SK-N-SH treated with all-trans-retinoic acid at 6 μM for 48 hours (cell line): ENCODE measurements at regions not wholly inside any gene's neighbourhood (a gene's known extent, or its start where the extent isn't known, plus 50 kb on each side); places are given as distances from the start of the nearest gene placed in this dataset.

Source experiments
- ATAC-seq: fragments of 200-7000 bp; cut with Tn5 transposase; 3 replicates; pipeline ENCODE4 v1.9.1; 2020; ENCODE audit warnings: mild to moderate bottlenecking, moderate library complexity
- ARNTL ChIP-seq: fragments of 450-650 bp; formaldehyde crosslinking; IDR thresholded peaks from 2 replicates; pipeline ENCODE4 v1.5.0; 2020; ENCODE audit warnings: low read depth, mild to moderate bottlenecking, moderate library complexity, borderline replicate concordance
- CREB5 ChIP-seq: fragments of 250-450 bp; sonication (Bioruptor Pico); IDR thresholded peaks from 2 replicates; pipeline ENCODE4 v1.5.1; 2020; ENCODE audit warnings: low read depth, mild to moderate bottlenecking, moderate library complexity
- CSDC2 ChIP-seq: fragments of 250-450 bp; sonication (Bioruptor Pico); IDR thresholded peaks from 2 replicates; pipeline ENCODE4 v1.5.0; 2020; ENCODE audit warnings: mild to moderate bottlenecking, moderate library complexity
- CSRNP3 ChIP-seq: fragments of 250-450 bp; sonication (Bioruptor Pico); IDR thresholded peaks from 2 replicates; pipeline ENCODE4 v1.5.1; 2021; ENCODE audit warnings: mild to moderate bottlenecking, moderate library complexity
- ESRRG ChIP-seq: fragments of 250-450 bp; sonication (Bioruptor Pico); IDR thresholded peaks from 2 replicates; pipeline ENCODE4 v1.6.1; 2021; ENCODE audit warnings: mild to moderate bottlenecking
- PPARA ChIP-seq: fragments of 250-450 bp; sonication (Bioruptor Pico); IDR thresholded peaks from 2 replicates; pipeline ENCODE4 v1.5.0; 2020; ENCODE audit warnings: mild to moderate bottlenecking, borderline replicate concordance
- RARB ChIP-seq: fragments of 250-450 bp; sonication (Bioruptor Pico); IDR thresholded peaks from 2 replicates; pipeline ENCODE4 v1.8.0; 2021; ENCODE audit warnings: mild to moderate bottlenecking, moderate library complexity
- SNAI2 ChIP-seq: fragments of 250-450 bp; sonication (Bioruptor Pico); IDR thresholded peaks from 2 replicates; pipeline ENCODE4 v1.5.0; 2020; ENCODE audit warnings: mild to moderate bottlenecking, moderate library complexity
- TOX ChIP-seq: fragments of 250-450 bp; sonication (Bioruptor Pico); IDR thresholded peaks from 2 replicates; pipeline ENCODE4 v1.8.0; 2021; ENCODE audit warnings: mild to moderate bottlenecking, moderate library complexity, borderline replicate concordance
- ZC3H10 ChIP-seq: fragments of 250-450 bp; sonication (Bioruptor Pico); IDR thresholded peaks from 2 replicates; pipeline ENCODE4 v1.5.1; 2021; ENCODE audit warnings: mild to moderate bottlenecking, moderate library complexity
- ZFP30 ChIP-seq: fragments of 450-650 bp; formaldehyde crosslinking; IDR thresholded peaks from 2 replicates; pipeline ENCODE4 v1.5.0; 2022; ENCODE audit warnings: mild to moderate bottlenecking, moderate library complexity
- ZNF565 ChIP-seq: fragments of 450-650 bp; formaldehyde crosslinking; conservative IDR thresholded peaks from 2 replicates; pipeline ENCODE4 v1.5.0; 2020; ENCODE audit warnings: low read depth, mild to moderate bottlenecking, moderate library complexity
- ZNF70 ChIP-seq: fragments of 450-650 bp; formaldehyde crosslinking; IDR thresholded peaks from 2 replicates; pipeline ENCODE4 v1.5.0; 2020; ENCODE audit warnings: mild to moderate bottlenecking, moderate library complexity
- TF ChIP-seq, protein P1 (sequence below): fragments of 250-450 bp; sonication (Bioruptor Pico); IDR thresholded peaks from 2 replicates; pipeline ENCODE4 v1.8.0; 2020; ENCODE audit warnings: mild to moderate bottlenecking, moderate library complexity, borderline replicate concordance
- TF ChIP-seq, protein P2 (sequence below): fragments of 250-450 bp; sonication (Bioruptor Pico); IDR thresholded peaks from 2 replicates; pipeline ENCODE4 v1.8.0; 2021; ENCODE audit warnings: low read depth, mild to moderate bottlenecking, moderate library complexity, borderline replicate concordance

GRCh38 chr1:218584418-218585155 lies 239.5 kb downstream of the TGFB2 start:
- no peak for ATAC-seq
- no peak for TF ChIP-seq ZNF70 (CRISPR knock-in tag)
- no peak for TF ChIP-seq ZC3H10 (CRISPR knock-in tag)
- no peak for TF ChIP-seq ZNF565
- TF ChIP-seq SNAI2 (CRISPR knock-in tag) = no peak
- TF ChIP-seq CREB5 (CRISPR knock-in tag) = no peak
- TF ChIP-seq, protein P1, sequence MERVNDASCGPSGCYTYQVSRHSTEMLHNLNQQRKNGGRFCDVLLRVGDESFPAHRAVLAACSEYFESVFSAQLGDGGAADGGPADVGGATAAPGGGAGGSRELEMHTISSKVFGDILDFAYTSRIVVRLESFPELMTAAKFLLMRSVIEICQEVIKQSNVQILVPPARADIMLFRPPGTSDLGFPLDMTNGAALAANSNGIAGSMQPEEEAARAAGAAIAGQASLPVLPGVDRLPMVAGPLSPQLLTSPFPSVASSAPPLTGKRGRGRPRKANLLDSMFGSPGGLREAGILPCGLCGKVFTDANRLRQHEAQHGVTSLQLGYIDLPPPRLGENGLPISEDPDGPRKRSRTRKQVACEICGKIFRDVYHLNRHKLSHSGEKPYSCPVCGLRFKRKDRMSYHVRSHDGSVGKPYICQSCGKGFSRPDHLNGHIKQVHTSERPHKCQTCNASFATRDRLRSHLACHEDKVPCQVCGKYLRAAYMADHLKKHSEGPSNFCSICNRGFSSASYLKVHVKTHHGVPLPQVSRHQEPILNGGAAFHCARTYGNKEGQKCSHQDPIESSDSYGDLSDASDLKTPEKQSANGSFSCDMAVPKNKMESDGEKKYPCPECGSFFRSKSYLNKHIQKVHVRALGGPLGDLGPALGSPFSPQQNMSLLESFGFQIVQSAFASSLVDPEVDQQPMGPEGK (CRISPR knock-in tag) = no peak

DNA sequence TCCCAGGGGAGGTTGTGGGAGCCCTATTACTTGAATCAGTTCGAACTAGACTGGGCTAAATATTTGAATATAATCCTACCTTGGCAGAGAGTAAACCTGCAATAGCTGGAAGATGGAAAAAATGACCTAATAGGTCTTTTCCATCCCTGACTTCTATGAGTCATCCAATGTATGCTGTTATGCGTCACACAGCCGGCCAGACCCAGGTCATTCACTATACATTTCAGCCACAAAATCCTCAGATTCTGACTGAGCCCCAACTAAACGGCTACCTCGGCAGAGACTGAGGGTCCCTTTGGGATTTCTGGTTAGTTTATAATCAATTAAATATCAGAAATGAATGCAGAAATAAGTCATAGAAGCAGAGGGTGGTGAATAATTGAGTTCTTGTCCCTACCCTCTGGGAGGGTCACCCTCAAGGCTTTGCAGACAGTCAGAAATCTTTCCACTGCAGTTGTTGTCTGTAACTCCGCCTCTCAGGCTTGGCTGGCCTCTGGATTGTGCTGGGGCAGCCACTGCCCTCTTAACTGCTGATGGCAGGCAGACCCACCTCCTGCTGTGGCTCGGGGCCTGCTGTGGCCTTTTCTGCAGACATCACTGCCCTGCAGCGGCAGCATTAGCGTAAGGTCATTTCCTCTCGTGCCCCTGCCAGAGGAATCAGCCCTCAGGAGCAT lies 240.5 kb downstream of the TGFB2 start:
- peak; percentile 95 for ATAC-seq
- TF ChIP-seq RARB (CRISPR knock-in tag) (no peak), PPARA (CRISPR knock-in tag) (no peak), ZC3H10 (CRISPR knock-in tag) (0 out of 2 replicates have a peak, but pooled peaks have one; percentile 4), SNAI2 (CRISPR knock-in tag) (no peak)

- TF ChIP-seq, protein P2, sequence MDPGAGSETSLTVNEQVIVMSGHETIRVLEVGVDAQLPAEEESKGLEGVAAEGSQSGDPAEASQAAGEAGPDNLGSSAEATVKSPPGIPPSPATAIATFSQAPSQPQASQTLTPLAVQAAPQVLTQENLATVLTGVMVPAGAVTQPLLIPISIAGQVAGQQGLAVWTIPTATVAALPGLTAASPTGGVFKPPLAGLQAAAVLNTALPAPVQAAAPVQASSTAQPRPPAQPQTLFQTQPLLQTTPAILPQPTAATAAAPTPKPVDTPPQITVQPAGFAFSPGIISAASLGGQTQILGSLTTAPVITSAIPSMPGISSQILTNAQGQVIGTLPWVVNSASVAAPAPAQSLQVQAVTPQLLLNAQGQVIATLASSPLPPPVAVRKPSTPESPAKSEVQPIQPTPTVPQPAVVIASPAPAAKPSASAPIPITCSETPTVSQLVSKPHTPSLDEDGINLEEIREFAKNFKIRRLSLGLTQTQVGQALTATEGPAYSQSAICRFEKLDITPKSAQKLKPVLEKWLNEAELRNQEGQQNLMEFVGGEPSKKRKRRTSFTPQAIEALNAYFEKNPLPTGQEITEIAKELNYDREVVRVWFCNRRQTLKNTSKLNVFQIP (CRISPR knock-in tag) = no peak
- TF ChIP-seq ZFP30 (CRISPR knock-in tag) (no peak), ESRRG (no peak), RARB (CRISPR knock-in tag) (no peak), ZNF70 (CRISPR knock-in tag) (no peak), ZC3H10 (CRISPR knock-in tag) (no peak), CSDC2 (no peak), ARNTL (CRISPR knock-in tag) (no peak), CREB5 (CRISPR knock-in tag) (no peak), TOX (CRISPR knock-in tag) (no peak), CSRNP3 (no peak)
- no peak for ATAC-seq
These were observed 242.8 kb downstream of the TGFB2 start for GRCh38 chr1:218587900-218588299.

- ATAC-seq = no peak
- no peak for TF ChIP-seq CSRNP3
- TF ChIP-seq ESRRG = no peak
These were observed 243.5 kb downstream of the TGFB2 start for GRCh38 chr1:218588540-218589172.
